Progenitor cell of endocrine pancreas (in vitro differentiated cells): ENCODE measurements at regions not wholly inside any gene's neighbourhood (a gene's known extent, or its start where the extent isn't known, plus 50 kb on each side); places are given as distances from the start of the nearest gene placed in this dataset.

Source experiments
- DNase-seq: peaks from one replicate; pipeline ENCODE4 v3.0.0; 2021; ENCODE audit warnings: low spot score; ENCODE audit not compliant: unreplicated experiment
- H3K27ac Mint-ChIP-seq: 2 replicates; pipeline ENCODE4 v1.8.0; 2021; ENCODE audit warnings: mild to moderate bottlenecking, moderate library complexity, mixed read lengths
- H3K27me3 Mint-ChIP-seq: 2 replicates; pipeline ENCODE4 v1.8.0; 2021; ENCODE audit warnings: mixed read lengths
- H3K36me3 Mint-ChIP-seq: 2 replicates; pipeline ENCODE4 v1.8.0; 2022; ENCODE audit warnings: mixed read lengths; ENCODE audit not compliant: insufficient read depth
- H3K4me1 Mint-ChIP-seq: 2 replicates; pipeline ENCODE4 v1.8.0; 2021; ENCODE audit warnings: low read depth, mixed read lengths
- H3K4me3 Mint-ChIP-seq: 2 replicates; pipeline ENCODE4 v1.8.0; 2021; ENCODE audit warnings: low read depth, mild to moderate bottlenecking, moderate library complexity, mixed read lengths
- H3K9me3 Mint-ChIP-seq: 2 replicates; pipeline ENCODE4 v1.8.0; 2021; ENCODE audit warnings: low read depth, mixed read lengths
- CTCF ChIP-seq: fragments of 200-600 bp; sonication (generic); IDR thresholded peaks from one replicate; pipeline ENCODE4 v1.5.0; 2021; ENCODE audit warnings: antibody characterized with exemption, mild to moderate bottlenecking; ENCODE audit not compliant: unreplicated experiment

GRCh38 chr14:98114122-98114895 is 1157.7 kb downstream of the BCL11B start:
- TF ChIP-seq CTCF, result no peak
- Mint-ChIP-seq H3K36me3 (no peaks in the 10 kb centered on the region), H3K4me3 (no peak overlapping the region), H3K27me3 (no peaks in the 10 kb centered on the region), H3K27ac (no peak overlapping the region), H3K4me1 (no peaks in the 10 kb centered on the region), H3K9me3 (no peaks in the 10 kb centered on the region)
- no peak for DNase-seq

- no peak overlapping the region for H3K27ac Mint-ChIP-seq
- H3K4me1 Mint-ChIP-seq, result no peaks in the 10 kb centered on the region
- H3K4me3 Mint-ChIP-seq, result no peak overlapping the region
- no peak for TF ChIP-seq CTCF
- H3K27me3 Mint-ChIP-seq, result no peaks in the 10 kb centered on the region
- no peaks in the 10 kb centered on the region for H3K9me3 Mint-ChIP-seq
- no peaks in the 10 kb centered on the region for H3K36me3 Mint-ChIP-seq
- DNase-seq, result no peak
Observed at GRCh38 chr14:98114946-98115345, 1157.1 kb downstream of the BCL11B start.

- Mint-ChIP-seq H3K27me3 (peaks cover 2% of the 10 kb centered on the region), H3K36me3 (no peaks in the 10 kb centered on the region), H3K4me3 (no peak overlapping the region), H3K4me1 (no peaks in the 10 kb centered on the region), H3K9me3 (no peaks in the 10 kb centered on the region), H3K27ac (no peak overlapping the region)
- no peak for TF ChIP-seq CTCF
- no peak for DNase-seq
Observed at GRCh38 chr14:98118749-98119148, 1153.2 kb downstream of the BCL11B start.

- no peak for DNase-seq
- no peaks in the 10 kb centered on the region for H3K4me1 Mint-ChIP-seq
- no peaks in the 10 kb centered on the region for H3K36me3 Mint-ChIP-seq
- H3K4me3 Mint-ChIP-seq, result no peak overlapping the region
- H3K27me3 Mint-ChIP-seq, result peaks cover 2% of the 10 kb centered on the region
- TF ChIP-seq CTCF, result no peak
- no peaks in the 10 kb centered on the region for H3K9me3 Mint-ChIP-seq
- no peak overlapping the region for H3K27ac Mint-ChIP-seq
Observed at GRCh38 chr14:98119739-98120138, 1152.3 kb downstream of the BCL11B start.

- no peak for TF ChIP-seq CTCF
- no peak for DNase-seq
- no peaks in the 10 kb centered on the region for H3K4me1 Mint-ChIP-seq
- peaks cover 2% of the 10 kb centered on the region for H3K27me3 Mint-ChIP-seq
- no peak overlapping the region for H3K27ac Mint-ChIP-seq
- no peak overlapping the region for H3K4me3 Mint-ChIP-seq
- no peaks in the 10 kb centered on the region for H3K9me3 Mint-ChIP-seq
- no peaks in the 10 kb centered on the region for H3K36me3 Mint-ChIP-seq
Observed at GRCh38 chr14:98120831-98121464, 1151.0 kb downstream of the BCL11B start.
